ENCODE measurements at regions not wholly inside any gene's neighbourhood (a gene's known extent, or its start where the extent isn't known, plus 50 kb on each side); places are given as distances from the start of the nearest gene placed in this dataset.

- WGBS (ENCODE audit: low lambda C conversion rate, missing lambda C conversion rate), result 83% methylated on average over 4 of the region's 4 CpGs
- Histone ChIP-seq H4K20me1 (ENCODE audit: insufficient read depth, poor library complexity, severe bottlenecking) (no peaks in the 10 kb centered on the region), H3K79me2 (no peaks in the 10 kb centered on the region), H2AFZ (no peak overlapping the region), H3K36me3 (replicated peaks; ENCODE audit: insufficient read depth, low read depth) (no peaks in the 10 kb centered on the region), H3K4me1 (ENCODE audit: insufficient read depth) (peaks cover 3% of the 10 kb centered on the region), H3K27me3 (no peaks in the 10 kb centered on the region), H3K4me3 (no peak overlapping the region), H3K27ac (no peak overlapping the region), H3K4me2 (no peak overlapping the region), H3K9me2 (replicated peaks; ENCODE audit: insufficient read depth) (no peaks in the 10 kb centered on the region), H3K9me3 (ENCODE audit: low read depth) (no peaks in the 10 kb centered on the region)
- DNase-seq (ENCODE audit: low spot score), result no peak
- TF ChIP-seq CTCF (IDR thresholded peaks at IDR 0.05; ENCODE audit: poor library complexity), result no peak
- TF ChIP-seq EZH2 (IDR thresholded peaks at IDR 0.05; ENCODE audit: borderline replicate concordance), result no peak
Observed at GRCh38 chr2:101609433-101609832, 88.1 kb upstream of the MAP4K4 start.

- no peaks in the 10 kb centered on the region for H3K27me3 ChIP-seq
- TF ChIP-seq EZH2 (IDR thresholded peaks at IDR 0.05; ENCODE audit: borderline replicate concordance) (no peak), EZH2phosphoT487 (IDR thresholded peaks at IDR 0.05; ENCODE audit: low read depth, severe bottlenecking, unreplicated experiment) (no peak), CTCF (IDR thresholded peaks at IDR 0.05; ENCODE audit: poor library complexity) (no peak)
- H3K4me2 ChIP-seq, result no peak overlapping the region
- no peaks in the 10 kb centered on the region for H3K36me3 ChIP-seq (replicated peaks; ENCODE audit: insufficient read depth, low read depth)
- no peaks in the 10 kb centered on the region for H3K79me2 ChIP-seq
- 75% methylated on average over 4 of the region's 4 CpGs for WGBS (ENCODE audit: low lambda C conversion rate, missing lambda C conversion rate)
- no peaks in the 10 kb centered on the region for H3K9me3 ChIP-seq (ENCODE audit: low read depth)
- no peaks in the 10 kb centered on the region for H3K4me1 ChIP-seq (ENCODE audit: insufficient read depth)
- DNase-seq (ENCODE audit: low spot score), result no peak
- no peak overlapping the region for H3K4me3 ChIP-seq
- no peaks in the 10 kb centered on the region for H4K20me1 ChIP-seq (ENCODE audit: insufficient read depth, poor library complexity, severe bottlenecking)
- no peak overlapping the region for H2AFZ ChIP-seq
- no peaks in the 10 kb centered on the region for H3K9me2 ChIP-seq (replicated peaks; ENCODE audit: insufficient read depth)
- H3K27ac ChIP-seq, result no peak overlapping the region
Observed at GRCh38 chr2:101608408-101609310, 88.8 kb upstream of the MAP4K4 start.

GRCh38 chr2:101597347-101597944 lies 100.1 kb upstream of the MAP4K4 start:
- no peaks in the 10 kb centered on the region for H3K27me3 ChIP-seq
- no peaks in the 10 kb centered on the region for H4K20me1 ChIP-seq (ENCODE audit: insufficient read depth, poor library complexity, severe bottlenecking)
- TF ChIP-seq CTCF (IDR thresholded peaks at IDR 0.05; ENCODE audit: poor library complexity) (no peak), EZH2phosphoT487 (IDR thresholded peaks at IDR 0.05; ENCODE audit: low read depth, severe bottlenecking, unreplicated experiment) (no peak), EZH2 (IDR thresholded peaks at IDR 0.05; ENCODE audit: borderline replicate concordance) (no peak)
- WGBS (ENCODE audit: low lambda C conversion rate, missing lambda C conversion rate), result 87% methylated on average over 4 of the region's 4 CpGs
- no peaks in the 10 kb centered on the region for H3K9me3 ChIP-seq (ENCODE audit: low read depth)
- no peak overlapping the region for H2AFZ ChIP-seq
- peak overlapping the region; percentile 22 for H3K4me2 ChIP-seq
- no peaks in the 10 kb centered on the region for H3K36me3 ChIP-seq (replicated peaks; ENCODE audit: insufficient read depth, low read depth)
- peak; percentile 25 for DNase-seq (ENCODE audit: low spot score)
- H3K4me1 ChIP-seq (ENCODE audit: insufficient read depth), result peaks cover 13% of the 10 kb centered on the region
- no peaks in the 10 kb centered on the region for H3K79me2 ChIP-seq
- H3K27ac ChIP-seq, result peak overlapping the region; percentile 38
- H3K9me2 ChIP-seq (replicated peaks; ENCODE audit: insufficient read depth), result no peaks in the 10 kb centered on the region
- H3K4me3 ChIP-seq, result no peak overlapping the region
